T-helper 1 cell treated with Interleukin-12 subunit alpha and Interleukin-12 subunit beta and Interleukin-4 antibody, amounts not matched to agents 30 μg/mL and 1 μg/mL, for 36 hours (primary cell): ENCODE measurements at regions not wholly inside any gene's neighbourhood (a gene's known extent, or its start where the extent isn't known, plus 50 kb on each side); places are given as distances from the start of the nearest gene placed in this dataset.
"Not testable (repeated sequence)": the region's sequence is repeated elsewhere in the genome, so short reads cannot be mapped to it uniquely, and the experiment has no call there.

Source experiments
- H3K27ac Mint-ChIP-seq: one replicate; pipeline ENCODE4 v1.8.0; 2021; ENCODE audit warnings: mild to moderate bottlenecking, mixed read lengths
- H3K27me3 Mint-ChIP-seq: one replicate; pipeline ENCODE4 v1.8.0; 2021; ENCODE audit warnings: low read depth, mixed read lengths
- H3K36me3 Mint-ChIP-seq: one replicate; pipeline ENCODE4 v1.8.0; 2021; ENCODE audit warnings: low read depth, mixed read lengths
- H3K4me1 Mint-ChIP-seq: one replicate; pipeline ENCODE4 v1.8.0; 2021; ENCODE audit warnings: low read depth, mixed read lengths
- H3K4me3 Mint-ChIP-seq: one replicate; pipeline ENCODE4 v1.8.0; 2021; ENCODE audit warnings: mild to moderate bottlenecking, moderate library complexity, mixed read lengths
- H3K9me3 Mint-ChIP-seq: one replicate; pipeline ENCODE4 v1.8.0; 2021; ENCODE audit warnings: mixed read lengths

- not testable (repeated sequence) for H3K9me3 Mint-ChIP-seq, H3K4me1 Mint-ChIP-seq, H3K36me3 Mint-ChIP-seq, H3K27ac Mint-ChIP-seq, H3K4me3 Mint-ChIP-seq, H3K27me3 Mint-ChIP-seq
Observed at GRCh38 chr5:1575491-1575890, 51.7 kb upstream of the LPCAT1 start.

GRCh38 chr5:1574023-1574318 is 50.2 kb upstream of the LPCAT1 start:
- not testable (repeated sequence) for H3K27ac Mint-ChIP-seq, H3K4me1 Mint-ChIP-seq, H3K9me3 Mint-ChIP-seq, H3K27me3 Mint-ChIP-seq, H3K36me3 Mint-ChIP-seq, H3K4me3 Mint-ChIP-seq

GRCh38 chr5:1573217-1574022 is 49.7 kb upstream of the LPCAT1 start:
- H3K27me3 Mint-ChIP-seq, H3K9me3 Mint-ChIP-seq, H3K36me3 Mint-ChIP-seq: not testable (repeated sequence)

More at GRCh38 chr5:1573217-1574022, 49.7 kb upstream of the LPCAT1 start:
- not testable (repeated sequence) for H3K27ac Mint-ChIP-seq, H3K4me3 Mint-ChIP-seq, H3K4me1 Mint-ChIP-seq
